SK-N-SH (cell line): ENCODE measurements at regions not wholly inside any gene's neighbourhood (a gene's known extent, or its start where the extent isn't known, plus 50 kb on each side); places are given as distances from the start of the nearest gene placed in this dataset.

Experiments used
- CTCF ChIA-PET: fragments of 300-600, 350-600 bp; formaldehyde crosslinking; extraction: SDS; loops from one replicate; lab custom pipeline; 2021; lab: Yijun Ruan, JAX
- POLR2A ChIA-PET: fragments of 350-600 bp; sonication (Branson Sonifier 250); formaldehyde crosslinking; extraction: SDS; loops from one replicate; lab custom pipeline; 2020; ENCODE audit warnings: antibody characterized with exemption, inconsistent platforms; lab: Yijun Ruan, JAX
- DNase-seq: peaks from one replicate; pipeline ENCODE4 v3.0.0; 2012
- H2AFZ ChIP-seq: fragments of 200-600 bp; sonication (generic); 2 replicates; pipeline ENCODE4 v1.8.1; 2016; ENCODE audit warnings: antibody characterized with exemption, mild to moderate bottlenecking, low read depth
- H3F3A ChIP-seq: fragments of 200-600 bp; sonication (generic); replicated peaks from 2 replicates; pipeline ENCODE3; 2016; ENCODE audit warnings: antibody characterized with exemption, mild to moderate bottlenecking; ENCODE audit not compliant: insufficient read depth
- H3K27ac ChIP-seq, 2 experiments: fragments of 200-500 bp in 1 of 2; fragments of 200-600 bp in 1 of 2; sonication (Bioruptor generic) in 1 of 2; sonication (generic), shearing (Covaris generic) in 1 of 2; 2 replicates each; pipeline versions ENCODE4 v1.5.1 to v1.6.1; 2014 to 2016; ENCODE audit warnings: low read depth in 2 of 2, inconsistent platforms in 1 of 2, low read length in 1 of 2, mild to moderate bottlenecking in 1 of 2, mixed read lengths in 1 of 2
- H3K27me3 ChIP-seq: fragments of 200-600 bp; sonication (generic), shearing (Covaris generic); 2 replicates; pipeline ENCODE4 v1.6.1; 2016; ENCODE audit warnings: mixed run types; ENCODE audit not compliant: insufficient read depth
- H3K36me3 ChIP-seq, 2 experiments: fragments of 200-500 bp in 1 of 2; fragments of 200-600 bp in 1 of 2; sonication (Bioruptor generic) in 1 of 2; sonication (generic) in 1 of 2; replicated peaks in 1 of 2; 2 replicates each; pipeline versions ENCODE3 to v1.5.1; 2014 to 2016; ENCODE audit warnings: low read length in 1 of 2, mild to moderate bottlenecking in 1 of 2; ENCODE audit not compliant: insufficient read depth in 2 of 2, control insufficient read depth in 1 of 2
- H3K4me1 ChIP-seq, 2 experiments: fragments of 200-500 bp in 1 of 2; fragments of 200-600 bp in 1 of 2; sonication (Bioruptor generic) in 1 of 2; sonication (generic), shearing (Covaris generic) in 1 of 2; 2 replicates each; pipeline versions ENCODE4 v1.5.1 to v1.6.1; 2014 to 2016; ENCODE audit warnings: low read depth in 1 of 2, low read length in 1 of 2, mixed run types in 1 of 2; ENCODE audit not compliant: insufficient read depth in 2 of 2, control insufficient read depth in 1 of 2
- H3K4me2 ChIP-seq: fragments of 200-600 bp; sonication (generic), shearing (Covaris generic); 2 replicates; pipeline ENCODE4 v1.6.1; 2017; ENCODE audit warnings: mixed run types
- H3K4me3 ChIP-seq, 2 experiments: fragments of 200-500 bp in 1 of 2; fragments of 200-600 bp in 1 of 2; sonication (Bioruptor generic) in 1 of 2; sonication (generic), shearing (Covaris generic) in 1 of 2; 2 replicates each; pipeline versions ENCODE4 v1.5.1 to v1.8.1; 2014 to 2016; ENCODE audit warnings: low read depth in 2 of 2, inconsistent platforms in 1 of 2, low read length in 1 of 2, mild to moderate bottlenecking in 1 of 2, mixed read lengths in 1 of 2, moderate library complexity in 1 of 2
- H3K79me2 ChIP-seq: fragments of 200-600 bp; sonication (generic); 2 replicates; pipeline ENCODE4 v1.8.1; 2017; ENCODE audit warnings: mild to moderate bottlenecking; ENCODE audit not compliant: insufficient read depth
- H3K9ac ChIP-seq: fragments of 200-600 bp; sonication (generic); 2 replicates; pipeline ENCODE4 v1.6.1; 2017; ENCODE audit warnings: mixed run types
- H3K9me2 ChIP-seq: fragments of 200-600 bp; sonication (generic); 2 replicates; pipeline ENCODE4 v1.6.1; 2017; ENCODE audit warnings: mixed run types
- H3K9me3 ChIP-seq: fragments of 200-600 bp; sonication (generic); 2 replicates; pipeline ENCODE4 v1.6.1; 2017; ENCODE audit warnings: mixed run types, mild to moderate bottlenecking, moderate library complexity
- H4K20me1 ChIP-seq: fragments of 200-600 bp; sonication (generic); 2 replicates; pipeline ENCODE4 v1.6.1; 2017; ENCODE audit warnings: mild to moderate bottlenecking, mixed run types; ENCODE audit not compliant: insufficient read depth
- CTCF ChIP-seq: fragments of 200-600 bp; sonication (generic); IDR thresholded peaks from 2 replicates; pipeline ENCODE4 v1.6.1; 2017; ENCODE audit warnings: antibody characterized with exemption, mild to moderate bottlenecking, moderate library complexity
- EZH2phosphoT487 ChIP-seq: fragments of 200-600 bp; sonication (generic); IDR thresholded peaks from 2 replicates; pipeline ENCODE4 v1.6.1; 2017; ENCODE audit warnings: low read depth, mixed run types, mild to moderate bottlenecking, antibody characterized with exemption, moderate library complexity, borderline replicate concordance
- FOSL2 ChIP-seq: IDR thresholded peaks from 2 replicates; pipeline ENCODE4 v1.4.0; 2012; ENCODE audit warnings: low read depth, mild to moderate bottlenecking, moderate library complexity, borderline replicate concordance
- FOXJ3 ChIP-seq: sonication (generic); formaldehyde crosslinking; IDR thresholded peaks from 2 replicates; pipeline ENCODE4 v1.5.1; 2020; ENCODE audit warnings: mild to moderate bottlenecking, missing genetic modification reagents
- GATA2 ChIP-seq: sonication (generic); formaldehyde crosslinking; IDR thresholded peaks from 2 replicates; pipeline ENCODE4 v1.5.0; 2020; ENCODE audit warnings: mild to moderate bottlenecking, missing genetic modification reagents
- JUND ChIP-seq: IDR thresholded peaks from 2 replicates; pipeline ENCODE4 v1.4.0; 2012
- MEF2A ChIP-seq: IDR thresholded peaks from 2 replicates; pipeline ENCODE4 v1.4.0; 2012; ENCODE audit warnings: low read depth, borderline replicate concordance
- MXI1 ChIP-seq: IDR thresholded peaks from 2 replicates; pipeline ENCODE4 v1.6.1; 2012; ENCODE audit warnings: mild to moderate bottlenecking, low read depth, low read length, improper control_type of control experiment
- NFIC ChIP-seq: IDR thresholded peaks from 2 replicates; pipeline ENCODE4 v1.4.0; 2012; ENCODE audit warnings: borderline replicate concordance
- NRF1 ChIP-seq: IDR thresholded peaks from 2 replicates; pipeline ENCODE4 v1.6.1; 2012; ENCODE audit warnings: low read depth, mild to moderate bottlenecking, low read length
- POLR2AphosphoS5 ChIP-seq: IDR thresholded peaks from 2 replicates; pipeline ENCODE4 v1.6.1; 2012; ENCODE audit warnings: low read depth, low read length
- RCOR1 ChIP-seq: fragments of 150-350 bp; IDR thresholded peaks from 2 replicates; pipeline ENCODE4 v1.6.1; 2017; ENCODE audit warnings: antibody characterized with exemption, low read length
- SMC3 ChIP-seq: IDR thresholded peaks from 2 replicates; pipeline ENCODE4 v1.6.1; 2012; ENCODE audit warnings: low read depth, low read length, improper control_type of control experiment
- TAF1 ChIP-seq: IDR thresholded peaks from 2 replicates; pipeline ENCODE4 v1.6.1; 2012; ENCODE audit warnings: low read depth, mild to moderate bottlenecking, low read length, moderate library complexity, borderline replicate concordance
- TCF12 ChIP-seq: IDR thresholded peaks from 2 replicates; pipeline ENCODE4 v1.4.0; 2012
- USF1 ChIP-seq: IDR thresholded peaks from 2 replicates; pipeline ENCODE4 v1.4.0; 2012; ENCODE audit warnings: low read depth, borderline replicate concordance
- WGBS: methylation state at CpG from one replicate; pipeline ENCODE4 v1.1.6; 2017; ENCODE audit warnings: low lambda C conversion rate; 5-methylcytosine and 5-hydroxymethylcytosine counted together
- TF ChIP-seq, protein P1 (sequence below): IDR thresholded peaks from 2 replicates; pipeline ENCODE4 v1.4.0; 2012; ENCODE audit warnings: low read depth, borderline replicate concordance
- TF ChIP-seq, protein P2 (sequence below): IDR thresholded peaks from 2 replicates; pipeline ENCODE4 v1.6.1; 2012; ENCODE audit warnings: mild to moderate bottlenecking, low read depth, low read length, moderate library complexity

DNA sequence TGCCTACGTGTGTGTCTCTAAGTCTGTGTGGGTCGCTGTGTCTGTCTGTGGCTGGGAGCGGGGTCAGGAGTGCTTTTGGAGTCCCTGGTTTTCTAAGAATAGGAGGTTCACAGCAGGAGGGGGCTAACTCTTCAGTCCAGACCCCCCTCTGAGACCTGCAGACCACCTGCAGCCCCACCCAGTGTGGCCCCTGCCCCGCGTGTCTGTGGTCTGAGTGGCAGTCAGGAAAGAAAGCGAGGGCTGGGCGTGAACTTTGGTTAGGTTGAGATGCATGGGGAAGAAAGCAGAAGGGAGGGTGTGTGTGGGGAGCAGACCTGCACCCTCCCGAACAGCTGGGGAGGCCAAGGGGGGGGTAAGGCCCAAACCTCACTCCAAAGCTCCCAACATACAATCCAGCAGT is 144.9 kb upstream of the TPM1 start:
- WGBS: 76% methylated on average over 8 of the region's 8 CpGs
- Histone ChIP-seq H3K79me2 (peaks cover 8% of the 10 kb centered on the region; the same call in 1 of the 2 replicates), H2AFZ (no peak overlapping the region), H3K27ac (peak overlapping the region; percentile 91 to 100; a peak in 3 of 4 replicates), H3K9ac (peak overlapping the region; percentile 73), H3K9me3 (no peaks in the 10 kb centered on the region), H3F3A (peaks cover 41% of the 10 kb centered on the region), H3K4me1 (peaks cover 23 to 26% of the 10 kb centered on the region in 2 experiments), H3K9me2 (no peaks in the 10 kb centered on the region), H3K27me3 (no peaks in the 10 kb centered on the region), H3K36me3 (no peaks in the 10 kb centered on the region), H3K4me2 (peak overlapping the region; percentile 72), H3K4me3 (0 out of 4 replicates have a peak overlapping the region, but pooled peaks of 1 of the 2 experiments have one; percentile 7), H4K20me1 (no peaks in the 10 kb centered on the region)
- POLR2A ChIA-PET: no interaction called here
- CTCF ChIA-PET: no interaction called here
- TF ChIP-seq, protein P1, sequence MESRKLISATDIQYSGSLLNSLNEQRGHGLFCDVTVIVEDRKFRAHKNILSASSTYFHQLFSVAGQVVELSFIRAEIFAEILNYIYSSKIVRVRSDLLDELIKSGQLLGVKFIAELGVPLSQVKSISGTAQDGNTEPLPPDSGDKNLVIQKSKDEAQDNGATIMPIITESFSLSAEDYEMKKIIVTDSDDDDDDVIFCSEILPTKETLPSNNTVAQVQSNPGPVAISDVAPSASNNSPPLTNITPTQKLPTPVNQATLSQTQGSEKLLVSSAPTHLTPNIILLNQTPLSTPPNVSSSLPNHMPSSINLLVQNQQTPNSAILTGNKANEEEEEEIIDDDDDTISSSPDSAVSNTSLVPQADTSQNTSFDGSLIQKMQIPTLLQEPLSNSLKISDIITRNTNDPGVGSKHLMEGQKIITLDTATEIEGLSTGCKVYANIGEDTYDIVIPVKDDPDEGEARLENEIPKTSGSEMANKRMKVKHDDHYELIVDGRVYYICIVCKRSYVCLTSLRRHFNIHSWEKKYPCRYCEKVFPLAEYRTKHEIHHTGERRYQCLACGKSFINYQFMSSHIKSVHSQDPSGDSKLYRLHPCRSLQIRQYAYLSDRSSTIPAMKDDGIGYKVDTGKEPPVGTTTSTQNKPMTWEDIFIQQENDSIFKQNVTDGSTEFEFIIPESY: no peak
- no peak for TF ChIP-seq TCF12
- TF ChIP-seq MXI1: no peak
- no peak for TF ChIP-seq POLR2AphosphoS5
- TF ChIP-seq NRF1: no peak
- no peak for TF ChIP-seq USF1
- no peak for TF ChIP-seq TAF1
- no peak for TF ChIP-seq FOXJ3
- no peak for TF ChIP-seq GATA2 (CRISPR knock-in tag)
- TF ChIP-seq SMC3: no peak
- TF ChIP-seq, protein P2, sequence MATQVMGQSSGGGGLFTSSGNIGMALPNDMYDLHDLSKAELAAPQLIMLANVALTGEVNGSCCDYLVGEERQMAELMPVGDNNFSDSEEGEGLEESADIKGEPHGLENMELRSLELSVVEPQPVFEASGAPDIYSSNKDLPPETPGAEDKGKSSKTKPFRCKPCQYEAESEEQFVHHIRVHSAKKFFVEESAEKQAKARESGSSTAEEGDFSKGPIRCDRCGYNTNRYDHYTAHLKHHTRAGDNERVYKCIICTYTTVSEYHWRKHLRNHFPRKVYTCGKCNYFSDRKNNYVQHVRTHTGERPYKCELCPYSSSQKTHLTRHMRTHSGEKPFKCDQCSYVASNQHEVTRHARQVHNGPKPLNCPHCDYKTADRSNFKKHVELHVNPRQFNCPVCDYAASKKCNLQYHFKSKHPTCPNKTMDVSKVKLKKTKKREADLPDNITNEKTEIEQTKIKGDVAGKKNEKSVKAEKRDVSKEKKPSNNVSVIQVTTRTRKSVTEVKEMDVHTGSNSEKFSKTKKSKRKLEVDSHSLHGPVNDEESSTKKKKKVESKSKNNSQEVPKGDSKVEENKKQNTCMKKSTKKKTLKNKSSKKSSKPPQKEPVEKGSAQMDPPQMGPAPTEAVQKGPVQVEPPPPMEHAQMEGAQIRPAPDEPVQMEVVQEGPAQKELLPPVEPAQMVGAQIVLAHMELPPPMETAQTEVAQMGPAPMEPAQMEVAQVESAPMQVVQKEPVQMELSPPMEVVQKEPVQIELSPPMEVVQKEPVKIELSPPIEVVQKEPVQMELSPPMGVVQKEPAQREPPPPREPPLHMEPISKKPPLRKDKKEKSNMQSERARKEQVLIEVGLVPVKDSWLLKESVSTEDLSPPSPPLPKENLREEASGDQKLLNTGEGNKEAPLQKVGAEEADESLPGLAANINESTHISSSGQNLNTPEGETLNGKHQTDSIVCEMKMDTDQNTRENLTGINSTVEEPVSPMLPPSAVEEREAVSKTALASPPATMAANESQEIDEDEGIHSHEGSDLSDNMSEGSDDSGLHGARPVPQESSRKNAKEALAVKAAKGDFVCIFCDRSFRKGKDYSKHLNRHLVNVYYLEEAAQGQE: no peak
- no peak for TF ChIP-seq JUND
- TF ChIP-seq EZH2phosphoT487: no peak
- no peak for TF ChIP-seq NFIC
- TF ChIP-seq RCOR1: no peak
- no peak for TF ChIP-seq MEF2A
- TF ChIP-seq CTCF: no peak
- no peak for TF ChIP-seq FOSL2
- no peak for DNase-seq
